Retinal pigment epithelial cell (primary cell): ENCODE measurements at regions not wholly inside any gene's neighbourhood (a gene's known extent, or its start where the extent isn't known, plus 50 kb on each side); places are given as distances from the start of the nearest gene placed in this dataset.

Source experiments
- DNase-seq: peaks from one replicate; pipeline ENCODE4 v3.0.0-alpha.2; 2010; ENCODE audit warnings: low read depth
- H3K4me3 ChIP-seq: 2 replicates; pipeline ENCODE4 v1.5.1; 2011; ENCODE audit warnings: mild to moderate bottlenecking, low read length, control low read depth, moderate library complexity
- CTCF ChIP-seq: conservative IDR thresholded peaks from 2 replicates; pipeline ENCODE4 v1.5.1; 2011; ENCODE audit warnings: low read depth, low read length, control low read depth, inconsistent platforms

DNA sequence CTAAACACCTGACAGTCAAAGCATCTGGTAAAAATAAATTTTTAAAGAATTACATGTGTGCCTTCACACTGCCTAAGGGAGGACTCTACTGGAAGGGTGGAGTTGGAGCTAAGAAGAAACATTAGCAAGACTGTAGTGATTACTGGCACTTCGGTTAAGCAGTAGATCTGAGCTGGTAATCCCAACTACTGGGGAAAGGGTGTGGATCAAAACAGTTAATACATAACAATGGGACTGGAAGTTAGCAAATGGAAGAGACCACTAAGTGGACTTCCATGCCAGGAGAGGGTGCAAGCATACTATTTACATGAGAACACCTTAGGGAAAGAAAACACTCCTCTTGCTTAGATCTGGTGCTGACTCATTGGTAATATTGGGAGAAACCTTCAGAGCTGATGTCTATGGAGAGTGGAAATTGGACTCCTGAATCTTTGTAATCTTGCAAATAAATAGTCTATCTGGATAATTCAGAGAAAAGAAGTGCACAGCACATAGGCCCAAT lies 519.6 kb upstream of the LINC00305 start:
- H3K4me3 ChIP-seq, result no peak overlapping the region
- no peak for TF ChIP-seq CTCF
- no peak for DNase-seq

- no peak for TF ChIP-seq CTCF
- no peak for DNase-seq
Observed at GRCh38 chr18:64663086-64663485, 514.2 kb upstream of the LINC00305 start.

DNA sequence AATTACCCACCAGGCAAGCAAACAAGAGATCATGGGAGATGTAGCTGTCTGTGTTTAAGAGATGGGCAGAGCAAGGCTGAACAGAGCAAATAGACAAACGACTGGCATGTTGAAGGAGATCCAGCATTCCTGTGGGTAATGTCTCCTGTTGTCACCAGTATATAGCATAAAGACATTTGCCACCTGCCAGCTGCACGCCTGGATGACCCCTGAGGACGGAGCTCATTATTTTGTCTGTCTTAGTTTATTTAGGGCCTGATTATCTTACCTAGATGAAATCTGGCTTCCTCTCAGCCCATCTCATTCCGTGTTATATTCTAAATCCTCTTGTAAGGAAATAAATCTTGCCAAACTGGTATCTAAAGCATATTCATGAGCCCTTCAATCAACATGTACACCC lies 510.3 kb upstream of the LINC00305 start:
- no peak for DNase-seq
- no peak for TF ChIP-seq CTCF
- no peak overlapping the region for H3K4me3 ChIP-seq

More at GRCh38 chr18:64663086-64663485, 514.2 kb upstream of the LINC00305 start:
- H3K4me3 ChIP-seq, result no peak overlapping the region

DNA sequence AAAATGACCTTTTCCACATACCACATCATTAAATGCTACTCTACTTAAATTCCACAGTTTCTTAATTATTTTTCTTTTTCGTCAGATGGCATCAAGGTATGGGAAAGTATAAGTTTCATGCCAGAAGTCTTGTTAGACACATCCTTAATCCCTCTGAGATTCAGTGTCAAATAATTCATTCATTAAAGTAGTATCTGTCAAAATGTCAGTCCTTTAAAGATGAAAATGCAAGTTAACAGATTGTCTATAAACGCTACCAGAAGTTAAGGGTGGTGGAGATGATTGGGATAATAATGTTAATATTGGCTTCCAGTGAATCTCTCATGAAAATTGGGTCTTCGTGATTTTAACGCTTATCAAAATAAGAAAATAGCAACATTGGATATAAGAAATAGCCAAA lies 504.2 kb upstream of the LINC00305 start:
- no peak for DNase-seq
- no peak overlapping the region for H3K4me3 ChIP-seq
- TF ChIP-seq CTCF, result no peak

DNA sequence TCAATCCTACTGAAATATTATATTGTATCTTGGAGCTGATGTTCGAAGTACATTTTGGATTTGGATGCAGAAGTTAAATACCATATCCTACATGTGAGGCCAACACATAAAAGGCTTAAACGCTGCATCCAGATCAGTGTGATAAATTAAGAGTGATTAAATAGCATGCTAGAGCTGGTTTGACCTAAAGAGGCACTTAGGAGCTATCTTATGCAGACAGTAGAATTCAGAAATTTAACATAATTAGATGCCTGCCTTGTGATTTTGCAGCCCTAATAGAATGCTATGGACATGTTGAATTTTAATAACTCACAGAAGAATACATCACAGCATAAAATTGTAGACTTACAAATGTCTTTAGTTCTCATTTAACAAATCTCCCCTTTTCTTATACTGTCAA lies 501.2 kb upstream of the LINC00305 start:
- H3K4me3 ChIP-seq, result no peak overlapping the region
- no peak for TF ChIP-seq CTCF
- DNase-seq, result no peak

- H3K4me3 ChIP-seq, result no peak overlapping the region
- no peak for DNase-seq
- no peak for TF ChIP-seq CTCF
Observed at GRCh38 chr18:64645753-64646152, 496.9 kb upstream of the LINC00305 start.

DNA sequence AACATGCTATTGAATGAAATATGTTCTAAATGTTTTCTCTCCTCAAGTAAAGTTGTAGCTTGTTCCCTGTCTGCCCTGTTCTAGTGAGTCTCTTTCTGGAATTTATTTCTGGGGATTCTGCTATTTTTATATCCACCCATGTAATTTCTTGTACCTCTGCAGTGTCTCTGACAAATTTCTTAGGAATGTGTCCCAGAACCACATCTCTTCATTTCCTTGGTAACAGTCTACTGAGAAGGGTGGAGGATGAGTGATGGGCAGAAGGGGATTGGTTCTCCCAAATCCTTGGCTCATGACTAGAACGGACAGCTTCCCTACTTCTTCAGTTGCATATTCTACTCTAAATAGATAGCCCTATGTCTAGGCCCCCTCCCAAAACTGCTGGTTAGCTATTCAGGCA lies 490.6 kb upstream of the LINC00305 start:
- H3K4me3 ChIP-seq, result no peak overlapping the region
- DNase-seq, result no peak
- TF ChIP-seq CTCF, result no peak
